ENCODE measurements at regions not wholly inside any gene's neighbourhood (a gene's known extent, or its start where the extent isn't known, plus 50 kb on each side); places are given as distances from the start of the nearest gene placed in this dataset.

DNA sequence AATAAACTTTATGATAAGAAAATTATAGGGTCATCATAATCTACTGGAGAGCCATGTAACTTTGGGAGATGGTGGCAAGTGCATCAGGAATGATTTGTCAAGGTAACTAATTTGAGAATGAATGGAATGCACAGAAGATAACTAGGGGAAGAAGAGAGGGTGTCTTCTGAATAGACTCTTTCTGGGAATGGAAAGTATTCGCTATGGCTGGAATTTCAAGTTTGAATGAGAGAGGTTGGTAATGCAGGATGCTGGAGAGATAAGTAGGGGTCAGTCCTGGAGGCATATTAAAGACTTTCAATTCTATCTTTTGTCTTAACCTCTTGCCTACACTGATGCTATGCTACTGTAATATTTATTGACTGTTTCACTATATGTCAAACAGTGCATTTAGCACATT lies 714.2 kb downstream of the CETN3 start:
- ChIA-PET POLR2A (ENCODE audit: unreplicated experiment) (no interaction called here), CTCF (no interaction called here)
- no peak overlapping the region for H4K91ac ChIP-seq (ENCODE audit: insufficient read depth, low read depth, low read length)
- ATAC-seq (ENCODE audit: low read depth) = no peak
- H3K4me2 ChIP-seq (ENCODE audit: low read depth, low read length) = no peak overlapping the region
- H3K27me3 ChIP-seq (ENCODE audit: control insufficient read depth, insufficient read depth, low read length) = no peaks in the 10 kb centered on the region
- no TSS peak for BruUV-seq (replicated peaks)
- no peak overlapping the region for H3K27ac ChIP-seq (ENCODE audit: insufficient read depth, low read length)
- H3K18ac ChIP-seq (ENCODE audit: low read depth, low read length) = no peak overlapping the region
- no peak overlapping the region for H2AK5ac ChIP-seq (ENCODE audit: low read depth, low read length)
- no peaks in the 10 kb centered on the region for H3K9me3 ChIP-seq (ENCODE audit: control insufficient read depth, insufficient read depth, low read length)
- no peak overlapping the region for H3K23ac ChIP-seq (ENCODE audit: low read depth, low read length)
- H3K14ac ChIP-seq (replicated peaks; ENCODE audit: low read depth, low read length) = no peak overlapping the region
- no peak overlapping the region for H2BK15ac ChIP-seq (ENCODE audit: low read depth, low read length)
- no CpG with 5 or more reads among the region's 1 CpG for WGBS, 2 experiments (ENCODE audit: extremely low coverage in 2 of 2, insufficient read length in 1 of 2)
- dilution Hi-C loops (cut with HindIII; ENCODE audit: low sequenced_read_pairs, unreplicated experiment) (no loop called here), intact Hi-C loops (cut with micrococcal nuclease) (no loop called here), in situ Hi-C loops (cut with MboI; ENCODE audit: low sequenced_read_pairs) (no loop called here)
- no peak overlapping the region for H2AFZ ChIP-seq (replicated peaks; ENCODE audit: low read length, poor library complexity)
- no peaks in the 10 kb centered on the region for H3K4me1 ChIP-seq (ENCODE audit: control insufficient read depth, insufficient read depth, low read length)
- no peaks in the 10 kb centered on the region for H3K36me3 ChIP-seq (ENCODE audit: control insufficient read depth, insufficient read depth, low read length)
- no peak overlapping the region for H4K8ac ChIP-seq (ENCODE audit: low read depth in 2 of 2, low read length in 2 of 2)
- H2BK20ac ChIP-seq (ENCODE audit: low read depth, low read length) = no peak overlapping the region
- H2AK9ac ChIP-seq (replicated peaks; ENCODE audit: low read depth, low read length, poor library complexity) = no peak overlapping the region
- no peak overlapping the region for H3K9ac ChIP-seq (ENCODE audit: low read depth, low read length)
- H3K79me1 ChIP-seq (ENCODE audit: low read depth in 1 of 2, low read length in 2 of 2) = no peaks in the 10 kb centered on the region
- no peak overlapping the region for H2BK120ac ChIP-seq (ENCODE audit: low read depth, low read length)
- H4K20me1 ChIP-seq (ENCODE audit: insufficient read depth, low read length) = no peaks in the 10 kb centered on the region
- H2BK5ac ChIP-seq (ENCODE audit: low read depth, low read length, poor library complexity, severe bottlenecking) = no peak overlapping the region
- no peak overlapping the region for H3K56ac ChIP-seq (ENCODE audit: extremely low read depth, insufficient read depth, low read length)
- TF ChIP-seq MAZ (IDR thresholded peaks at IDR 0.05; ENCODE audit: borderline replicate concordance, low read depth, low read length) (no peak), SMC3 (IDR thresholded peaks at IDR 0.05; ENCODE audit: low read depth, low read length) (no peak)
- TF ChIP-seq, protein P1, sequence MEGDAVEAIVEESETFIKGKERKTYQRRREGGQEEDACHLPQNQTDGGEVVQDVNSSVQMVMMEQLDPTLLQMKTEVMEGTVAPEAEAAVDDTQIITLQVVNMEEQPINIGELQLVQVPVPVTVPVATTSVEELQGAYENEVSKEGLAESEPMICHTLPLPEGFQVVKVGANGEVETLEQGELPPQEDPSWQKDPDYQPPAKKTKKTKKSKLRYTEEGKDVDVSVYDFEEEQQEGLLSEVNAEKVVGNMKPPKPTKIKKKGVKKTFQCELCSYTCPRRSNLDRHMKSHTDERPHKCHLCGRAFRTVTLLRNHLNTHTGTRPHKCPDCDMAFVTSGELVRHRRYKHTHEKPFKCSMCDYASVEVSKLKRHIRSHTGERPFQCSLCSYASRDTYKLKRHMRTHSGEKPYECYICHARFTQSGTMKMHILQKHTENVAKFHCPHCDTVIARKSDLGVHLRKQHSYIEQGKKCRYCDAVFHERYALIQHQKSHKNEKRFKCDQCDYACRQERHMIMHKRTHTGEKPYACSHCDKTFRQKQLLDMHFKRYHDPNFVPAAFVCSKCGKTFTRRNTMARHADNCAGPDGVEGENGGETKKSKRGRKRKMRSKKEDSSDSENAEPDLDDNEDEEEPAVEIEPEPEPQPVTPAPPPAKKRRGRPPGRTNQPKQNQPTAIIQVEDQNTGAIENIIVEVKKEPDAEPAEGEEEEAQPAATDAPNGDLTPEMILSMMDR (conservative IDR thresholded peaks at IDR 0.05; ENCODE audit: low read depth, low read length) = no peak
- no peak overlapping the region for H4K5ac ChIP-seq (ENCODE audit: low read depth, low read length)
- no peak overlapping the region for H3K4ac ChIP-seq (ENCODE audit: low read depth, low read length)
- no peak for DNase-seq
- H3K4me3 ChIP-seq (ENCODE audit: insufficient read depth, low read depth, low read length) = no peak overlapping the region
- no peaks in the 10 kb centered on the region for H3K9me1 ChIP-seq (ENCODE audit: insufficient read depth, low read length)
